Esophagus squamous epithelium (tissue), 5 donors: ENCODE measurements at regions not wholly inside any gene's neighbourhood (a gene's known extent, or its start where the extent isn't known, plus 50 kb on each side); places are given as distances from the start of the nearest gene placed in this dataset.

Experiments used
- DNase-seq: peaks from one replicate; lab custom pipeline; 2025; lab: John Stamatoyannopoulos, UW
- H3K27ac ChIP-seq, 4 donors: fragments of 200-600 bp; sonication (generic); one replicate each; pipeline ENCODE4 v1.5.1; 2016 to 2019; ENCODE audit warnings: mild to moderate bottlenecking in 1 of 4
- H3K27me3 ChIP-seq, 4 donors: fragments of 200-600 bp; sonication (generic); 1 replicate in 3 of 4; 2 replicates in 1 of 4; pipeline versions ENCODE4 v1.5.1 to v1.6.0; 2017 to 2021; ENCODE audit warnings: antibody characterized with exemption in 1 of 4
- H3K36me3 ChIP-seq, 3 donors: fragments of 200-600 bp; sonication (generic); one replicate each; pipeline ENCODE4 v1.5.1; 2016 to 2019
- H3K4me1 ChIP-seq, 3 donors: fragments of 200-600 bp; sonication (generic); one replicate each; pipeline ENCODE4 v1.5.1; 2017 to 2019
- H3K4me3 ChIP-seq, 4 donors: fragments of 200-600 bp; sonication (generic); 1 replicate in 3 of 4; 2 replicates in 1 of 4; pipeline ENCODE4 v1.5.1; 2016 to 2019; ENCODE audit warnings: mild to moderate bottlenecking in 2 of 4, moderate library complexity in 1 of 4
- H3K9me3 ChIP-seq, 3 donors: fragments of 200-600 bp; sonication (generic); one replicate each; pipeline ENCODE4 v1.5.1; 2016 to 2019
- POLR2A ChIP-seq, 4 donors: fragments of 450-650 bp; IDR thresholded peaks; one replicate each; pipeline ENCODE4 v1.6.1; 2017; ENCODE audit warnings: antibody characterized with exemption in 4 of 4, mild to moderate bottlenecking in 4 of 4, moderate library complexity in 3 of 4
- WGBS, 2 donors: methylation state at CpG; one replicate each; pipeline ENCODE4 v1.1.5; 2018; 5-methylcytosine and 5-hydroxymethylcytosine counted together
- intact Hi-C: fragments of 100-400 bp; cut with DNase I; formaldehyde crosslinking; loops from one replicate; pipeline ENCODE4 v1.15.0; 2022
- TF ChIP-seq, protein P1 (sequence below), 6 experiments: fragments of 450-650 bp in 4 of 6; fragments of 200-600 bp in 2 of 6; sonication (generic) in 2 of 6; IDR thresholded peaks; one replicate each; pipeline ENCODE4 v1.5.1; 2016 to 2019; ENCODE audit warnings: antibody characterized with exemption in 6 of 6, mild to moderate bottlenecking in 4 of 6, moderate library complexity in 4 of 6
- donor health status: DM: yes; HTN: yes; CAD: no.

DNA sequence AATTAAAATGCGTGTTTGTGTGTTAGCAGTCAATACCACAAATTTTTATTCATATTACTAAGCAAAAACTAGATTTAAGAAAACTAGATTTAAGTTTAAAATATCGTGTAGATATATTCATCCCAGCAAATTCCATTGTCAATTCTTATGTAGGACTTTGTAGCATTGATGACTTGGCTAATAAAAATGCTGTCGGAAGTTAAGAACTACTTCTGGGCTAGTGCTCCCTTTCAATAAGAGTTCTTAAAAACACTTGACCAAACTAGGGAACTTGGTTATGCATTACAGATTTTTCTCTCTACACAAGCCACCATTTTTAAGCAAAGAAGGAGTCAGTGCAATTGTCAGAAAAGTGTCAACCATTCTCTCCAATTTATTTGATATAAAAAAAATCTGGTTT is 68.7 kb upstream of the RAD23B start:
- Histone ChIP-seq H3K36me3 (no peaks in the 10 kb centered on the region), H3K4me3 (no peak overlapping the region), H3K4me1 (peaks cover 0 to 8% (median 0%) of the 10 kb centered on the region in 3 donors), H3K27ac (no peak overlapping the region), H3K27me3 (no peaks in the 10 kb centered on the region), H3K9me3 (no peaks in the 10 kb centered on the region)
- no peak for DNase-seq
- no peak for TF ChIP-seq POLR2A (IDR thresholded peaks at IDR 0.05)
- TF ChIP-seq, protein P1, sequence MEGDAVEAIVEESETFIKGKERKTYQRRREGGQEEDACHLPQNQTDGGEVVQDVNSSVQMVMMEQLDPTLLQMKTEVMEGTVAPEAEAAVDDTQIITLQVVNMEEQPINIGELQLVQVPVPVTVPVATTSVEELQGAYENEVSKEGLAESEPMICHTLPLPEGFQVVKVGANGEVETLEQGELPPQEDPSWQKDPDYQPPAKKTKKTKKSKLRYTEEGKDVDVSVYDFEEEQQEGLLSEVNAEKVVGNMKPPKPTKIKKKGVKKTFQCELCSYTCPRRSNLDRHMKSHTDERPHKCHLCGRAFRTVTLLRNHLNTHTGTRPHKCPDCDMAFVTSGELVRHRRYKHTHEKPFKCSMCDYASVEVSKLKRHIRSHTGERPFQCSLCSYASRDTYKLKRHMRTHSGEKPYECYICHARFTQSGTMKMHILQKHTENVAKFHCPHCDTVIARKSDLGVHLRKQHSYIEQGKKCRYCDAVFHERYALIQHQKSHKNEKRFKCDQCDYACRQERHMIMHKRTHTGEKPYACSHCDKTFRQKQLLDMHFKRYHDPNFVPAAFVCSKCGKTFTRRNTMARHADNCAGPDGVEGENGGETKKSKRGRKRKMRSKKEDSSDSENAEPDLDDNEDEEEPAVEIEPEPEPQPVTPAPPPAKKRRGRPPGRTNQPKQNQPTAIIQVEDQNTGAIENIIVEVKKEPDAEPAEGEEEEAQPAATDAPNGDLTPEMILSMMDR (IDR thresholded peaks at IDR 0.05), result no peak
- intact Hi-C loops, result no loop called here
- WGBS, 2 donors, result 92 to 94% methylated on average over 3 of the region's 3 CpGs

GRCh38 chr9:107214915-107215314 is 68.2 kb upstream of the RAD23B start:
- H3K4me3 ChIP-seq, result no peak overlapping the region
- H3K27me3 ChIP-seq, result no peaks in the 10 kb centered on the region
- 80 to 90% methylated on average over 2 of the region's 2 CpGs for WGBS, 2 donors
- H3K9me3 ChIP-seq, result no peaks in the 10 kb centered on the region
- intact Hi-C loops, result no loop called here
- no peak for TF ChIP-seq POLR2A (IDR thresholded peaks at IDR 0.05)
- TF ChIP-seq, protein P1 (IDR thresholded peaks at IDR 0.05), result no peak
- no peak for DNase-seq
- no peak overlapping the region for H3K27ac ChIP-seq
- no peaks in the 10 kb centered on the region for H3K36me3 ChIP-seq
- peaks cover 0 to 8% (median 0%) of the 10 kb centered on the region in 3 donors for H3K4me1 ChIP-seq

- WGBS, 2 donors, result 69 to 92% methylated on average over 2 of the region's 2 CpGs
- DNase-seq, result no peak
- H3K27ac ChIP-seq, result no peak overlapping the region
- peaks cover 0 to 8% (median 0%) of the 10 kb centered on the region in 3 donors for H3K4me1 ChIP-seq
- H3K4me3 ChIP-seq, result no peak overlapping the region
- no peak for TF ChIP-seq POLR2A (IDR thresholded peaks at IDR 0.05)
- TF ChIP-seq, protein P1 (IDR thresholded peaks at IDR 0.05), result no peak
- intact Hi-C loops, result no loop called here
- H3K9me3 ChIP-seq, result no peaks in the 10 kb centered on the region
- no peaks in the 10 kb centered on the region for H3K36me3 ChIP-seq
- H3K27me3 ChIP-seq, result no peaks in the 10 kb centered on the region
These were observed 67.7 kb upstream of the RAD23B start for GRCh38 chr9:107215381-107215780.

GRCh38 chr9:107216329-107216728 is 66.8 kb upstream of the RAD23B start:
- no peak for DNase-seq
- Histone ChIP-seq H3K4me3 (no peak overlapping the region), H3K4me1 (peaks cover 0 to 8% (median 0%) of the 10 kb centered on the region in 3 donors), H3K27me3 (no peaks in the 10 kb centered on the region), H3K27ac (no peak overlapping the region), H3K9me3 (no peaks in the 10 kb centered on the region), H3K36me3 (no peaks in the 10 kb centered on the region)
- WGBS, 2 donors, result 91 to 94% methylated on average over 4 of the region's 4 CpGs
- no peak for TF ChIP-seq POLR2A (IDR thresholded peaks at IDR 0.05)
- intact Hi-C loops, result no loop called here

GRCh38 chr9:107218829-107219485 is 64.1 kb upstream of the RAD23B start:
- H3K4me1 ChIP-seq, result no peaks in the 10 kb centered on the region
- no peaks in the 10 kb centered on the region for H3K36me3 ChIP-seq
- no peak for DNase-seq
- H3K27me3 ChIP-seq, result no peaks in the 10 kb centered on the region
- no peaks in the 10 kb centered on the region for H3K9me3 ChIP-seq
- no peak overlapping the region for H3K27ac ChIP-seq
- no peak for TF ChIP-seq POLR2A (IDR thresholded peaks at IDR 0.05)
- TF ChIP-seq, protein P1 (IDR thresholded peaks at IDR 0.05), result no peak
- WGBS, 2 donors, result 79 to 82% methylated on average over 6 of the region's 6 CpGs
- intact Hi-C loops, result no loop called here
- no peak overlapping the region for H3K4me3 ChIP-seq
